Natural killer cell (primary cell): ENCODE measurements at regions not wholly inside any gene's neighbourhood (a gene's known extent, or its start where the extent isn't known, plus 50 kb on each side); places are given as distances from the start of the nearest gene placed in this dataset.

Experiments
- ATAC-seq, 3 donors: fragments of 150-1000 bp in 2 of 3; fragments of 200-7000 bp in 1 of 3; cut with Tn5 transposase; 1 replicate in 1 of 3; 2 replicates in 2 of 3; pipeline ENCODE4 v1.10.0; 2021; ENCODE audit warnings: mild to moderate bottlenecking in 2 of 3, moderate library complexity in 2 of 3
- DNase-seq, 2 donors: peaks; one replicate each; pipeline versions ENCODE4 v3.0.0 to v3.0.0-alpha.2; 2013 to 2021; ENCODE audit warnings: mixed read lengths in 1 of 2
- H3K27ac ChIP-seq: one replicate; pipeline ENCODE4 v1.5.1; 2013; ENCODE audit warnings: mild to moderate bottlenecking, low read length
- H3K27me3 ChIP-seq: one replicate; pipeline ENCODE4 v1.6.1; 2013; ENCODE audit warnings: low read length; ENCODE audit not compliant: control insufficient read depth, insufficient read depth
- H3K36me3 ChIP-seq: one replicate; pipeline ENCODE4 v1.6.1; 2013; ENCODE audit warnings: low read length; ENCODE audit not compliant: control insufficient read depth, insufficient read depth
- H3K4me1 ChIP-seq: one replicate; pipeline ENCODE4 v1.6.1; 2013; ENCODE audit warnings: low read length; ENCODE audit not compliant: control insufficient read depth, insufficient read depth
- H3K4me3 ChIP-seq: one replicate; pipeline ENCODE4 v1.5.1; 2013; ENCODE audit warnings: low read length
- H3K9me3 ChIP-seq: one replicate; pipeline ENCODE4 v1.6.1; 2013; ENCODE audit warnings: low read length; ENCODE audit not compliant: control insufficient read depth, insufficient read depth
- H3K27ac Mint-ChIP-seq, 2 donors: one replicate each; pipeline ENCODE4 v1.8.0; 2022; ENCODE audit warnings: mild to moderate bottlenecking in 2 of 2, mixed read lengths in 2 of 2, moderate library complexity in 1 of 2
- H3K27me3 Mint-ChIP-seq, 2 donors: one replicate each; pipeline ENCODE4 v1.8.0; 2022; ENCODE audit warnings: low read depth in 2 of 2, mixed read lengths in 2 of 2
- H3K36me3 Mint-ChIP-seq: one replicate; pipeline ENCODE4 v1.8.0; 2022; ENCODE audit warnings: mixed read lengths
- H3K4me1 Mint-ChIP-seq, 2 donors: one replicate each; pipeline ENCODE4 v1.8.0; 2022; ENCODE audit warnings: mixed read lengths in 2 of 2
- H3K4me3 Mint-ChIP-seq: one replicate; pipeline ENCODE4 v1.8.0; 2022; ENCODE audit warnings: mild to moderate bottlenecking, moderate library complexity, mixed read lengths
- H3K9me3 Mint-ChIP-seq, 2 donors: one replicate each; pipeline ENCODE4 v1.8.0; 2022; ENCODE audit warnings: mixed read lengths in 2 of 2
- CTCF ChIP-seq: fragments of 200-600 bp; IDR thresholded peaks from one replicate; pipeline ENCODE4 v1.8.0; 2022; ENCODE audit warnings: antibody characterized with exemption
- WGBS: methylation state at CpG from one replicate; pipeline ENCODE4 v1.1.7; 2013; ENCODE audit warnings: missing lambda C conversion rate; ENCODE audit not compliant: insufficient coverage; 5-methylcytosine and 5-hydroxymethylcytosine counted together
- intact Hi-C: fragments of 100-400 bp; cut with micrococcal nuclease; formaldehyde crosslinking; loops from one replicate; pipeline ENCODE4 v1.14.2; 2022

- DNase-seq (no peak), ATAC-seq (no peak)
- peaks cover 0 to 2% of the 10 kb centered on the region in 2 donors for H3K27me3 Mint-ChIP-seq
- H3K27ac Mint-ChIP-seq, result no peak overlapping the region
- Histone ChIP-seq H3K27me3 (no peaks in the 10 kb centered on the region), H3K36me3 (no peaks in the 10 kb centered on the region), H3K27ac (no peak overlapping the region), H3K9me3 (no peaks in the 10 kb centered on the region), H3K4me1 (no peaks in the 10 kb centered on the region), H3K4me3 (no peak overlapping the region)
- TF ChIP-seq CTCF, result no peak
- intact Hi-C loops, result no loop called here
- H3K9me3 Mint-ChIP-seq, result peaks cover 0 to 2% of the 10 kb centered on the region in 2 donors
- WGBS, result 77% methylated on average over 5 of the region's 5 CpGs
- no peaks in the 10 kb centered on the region for H3K4me1 Mint-ChIP-seq
- H3K36me3 Mint-ChIP-seq, result no peaks in the 10 kb centered on the region
- H3K4me3 Mint-ChIP-seq, result no peak overlapping the region
These were observed 349.8 kb downstream of the TCERG1L start for GRCh38 chr10:130961506-130962239.

GRCh38 chr10:130962240-130963051 is 349.1 kb downstream of the TCERG1L start:
- H3K27ac ChIP-seq, result no peak overlapping the region
- H3K27me3 ChIP-seq, result no peaks in the 10 kb centered on the region
- 86% methylated on average over 19 of the region's 19 CpGs for whole genome bisulfite sequencing
- DNase-seq, result no peak
- no peak overlapping the region for H3K4me3 ChIP-seq
- H3K9me3 ChIP-seq, result no peaks in the 10 kb centered on the region
- H3K4me3 Mint-ChIP-seq, result no peak overlapping the region
- TF ChIP-seq CTCF, result no peak
- H3K36me3 Mint-ChIP-seq, result no peaks in the 10 kb centered on the region
- H3K4me1 Mint-ChIP-seq, result no peaks in the 10 kb centered on the region
- peaks cover 0 to 2% of the 10 kb centered on the region in 2 donors for H3K27me3 Mint-ChIP-seq
- no peak overlapping the region for H3K27ac Mint-ChIP-seq
- ATAC-seq, result no peak
- H3K4me1 ChIP-seq, result no peaks in the 10 kb centered on the region
- peaks cover 0 to 2% of the 10 kb centered on the region in 2 donors for H3K9me3 Mint-ChIP-seq
- H3K36me3 ChIP-seq, result no peaks in the 10 kb centered on the region
- intact Hi-C loops, result no loop called here

DNA sequence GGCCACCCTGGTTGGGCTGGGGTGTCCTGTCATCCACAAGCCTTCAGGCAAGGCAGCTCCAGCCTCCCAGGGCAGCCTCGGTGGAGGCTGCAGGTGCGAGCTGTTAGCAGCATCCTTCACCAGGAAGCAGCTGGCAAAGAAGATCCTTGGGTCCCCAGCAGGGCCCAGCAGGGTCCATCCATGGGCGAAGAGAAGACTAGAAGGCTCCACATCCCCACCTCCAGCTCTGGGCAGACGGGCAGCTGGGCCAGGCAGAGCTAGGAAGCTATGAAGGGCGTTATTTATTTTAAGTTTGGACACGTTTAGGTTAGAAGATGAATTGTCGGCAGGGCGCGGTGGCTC is 348.5 kb downstream of the TCERG1L start:
- intact Hi-C loops, result no loop called here

More for the DNA sequence above, 348.5 kb downstream of the TCERG1L start:
- Histone ChIP-seq H3K4me1 (no peaks in the 10 kb centered on the region), H3K27ac (no peak overlapping the region), H3K4me3 (no peak overlapping the region), H3K27me3 (no peaks in the 10 kb centered on the region), H3K36me3 (no peaks in the 10 kb centered on the region), H3K9me3 (no peaks in the 10 kb centered on the region)
- Mint-ChIP-seq H3K27ac (no peak overlapping the region), H3K4me3 (no peak overlapping the region), H3K4me1 (no peaks in the 10 kb centered on the region), H3K27me3 (peaks cover 0 to 2% of the 10 kb centered on the region in 2 donors), H3K36me3 (no peaks in the 10 kb centered on the region), H3K9me3 (peaks cover 0 to 2% of the 10 kb centered on the region in 2 donors)
- TF ChIP-seq CTCF, result no peak
- ATAC-seq, result no peak
- WGBS, result 84% methylated on average over 9 of the region's 9 CpGs
- no peak for DNase-seq
